HG02981 (cell line): ENCODE measurements at regions not wholly inside any gene's neighbourhood (a gene's known extent, or its start where the extent isn't known, plus 50 kb on each side); places are given as distances from the start of the nearest gene placed in this dataset.

Experiments
- ATAC-seq: cut with Tn5 transposase; IDR thresholded peaks from one replicate; pipeline ENCODE4 v1.9.1; 2021; ENCODE audit warnings: mild to moderate bottlenecking, moderate library complexity; ENCODE audit not compliant: unreplicated experiment

DNA sequence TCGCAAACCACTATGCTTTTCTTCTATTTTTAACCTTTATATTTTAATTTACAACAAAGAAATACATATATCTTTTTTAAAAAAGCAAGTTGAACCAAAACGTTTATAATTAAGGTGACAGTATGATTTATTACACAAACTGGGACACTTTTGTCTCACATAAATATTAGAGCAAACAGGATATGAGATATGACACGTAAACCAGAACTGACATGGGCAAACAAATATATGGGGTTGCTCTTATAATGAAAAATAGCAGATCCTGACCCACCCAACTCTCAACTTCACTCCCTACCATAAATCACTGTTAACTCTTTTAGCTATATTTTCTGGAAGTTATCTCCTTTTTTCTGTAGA, 177.0 kb upstream of the EDNRA start:
- no peak for ATAC-seq

DNA sequence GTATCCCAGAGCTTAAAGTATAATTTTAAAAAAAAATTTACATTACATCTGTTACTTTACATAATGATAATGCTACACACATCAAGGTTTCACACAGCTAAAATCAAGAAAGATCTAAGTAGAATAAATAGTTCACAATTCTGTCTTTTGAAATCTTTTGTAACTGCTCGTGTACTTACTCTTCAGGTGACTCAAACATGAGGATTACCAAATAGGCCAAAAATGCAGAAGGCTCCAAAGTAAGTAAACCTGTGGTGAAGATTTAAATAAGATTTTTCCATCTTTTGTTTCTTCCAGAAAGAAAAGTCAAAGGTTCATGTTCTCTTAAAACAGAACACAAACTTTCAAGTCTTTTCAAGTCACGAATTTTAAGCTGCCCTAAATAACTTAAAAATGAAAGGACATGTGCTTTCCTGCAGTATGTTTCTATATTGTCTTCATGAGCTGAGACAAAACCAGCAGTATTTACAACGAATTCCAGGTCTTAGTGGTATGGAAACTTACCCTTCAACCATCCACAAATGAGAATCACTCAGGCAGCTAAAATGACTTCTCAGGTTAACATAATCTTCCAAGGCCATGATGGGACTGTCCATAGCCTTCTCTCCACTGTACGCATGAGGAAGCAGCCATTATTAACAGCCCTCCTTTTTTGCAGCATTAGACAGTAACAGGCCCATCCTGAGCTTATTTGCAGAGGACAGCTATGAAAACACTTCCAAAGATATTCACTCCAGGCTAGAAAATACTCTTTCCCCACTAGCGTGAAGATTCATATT, 172.8 kb upstream of the EDNRA start:
- ATAC-seq = no peak

DNA sequence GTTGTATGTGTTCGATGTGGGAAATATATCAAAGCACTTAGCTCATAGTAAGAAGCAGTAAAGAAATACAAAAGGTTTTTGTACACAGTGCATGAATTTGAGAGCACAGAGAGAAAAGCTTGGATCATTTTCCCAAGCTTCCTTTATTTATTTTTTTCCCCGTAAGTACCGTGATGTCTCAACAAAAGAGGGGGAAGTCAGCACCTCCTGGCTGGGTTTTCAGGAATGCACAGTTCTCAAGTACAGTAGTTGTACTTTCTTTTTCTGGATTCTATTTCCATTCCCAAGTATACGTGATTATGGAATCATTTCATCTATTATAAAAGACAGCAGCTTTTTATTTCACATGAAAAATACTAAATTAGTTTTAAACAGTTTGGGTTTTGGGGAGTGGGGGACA, 171.5 kb upstream of the EDNRA start:
- no peak for ATAC-seq

DNA sequence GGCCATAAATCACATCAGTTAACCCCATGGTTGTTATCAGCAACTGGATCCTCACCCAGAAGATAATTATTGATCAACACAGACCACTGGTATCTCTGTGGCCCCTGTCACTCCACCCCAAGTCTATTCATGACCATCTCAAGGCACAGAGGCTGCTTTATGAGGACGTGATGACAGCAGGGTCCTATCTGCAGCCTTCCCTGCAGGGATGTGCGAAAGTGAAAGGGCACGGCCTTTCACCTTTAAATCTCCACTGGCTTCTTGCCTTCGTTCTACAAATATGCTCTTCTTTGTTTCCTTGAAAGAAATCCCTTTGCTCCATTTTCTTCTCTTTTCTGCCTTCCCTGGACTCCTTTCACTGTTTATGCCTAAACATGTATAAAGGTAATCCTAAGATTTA, 170.6 kb upstream of the EDNRA start:
- ATAC-seq = no peak

DNA sequence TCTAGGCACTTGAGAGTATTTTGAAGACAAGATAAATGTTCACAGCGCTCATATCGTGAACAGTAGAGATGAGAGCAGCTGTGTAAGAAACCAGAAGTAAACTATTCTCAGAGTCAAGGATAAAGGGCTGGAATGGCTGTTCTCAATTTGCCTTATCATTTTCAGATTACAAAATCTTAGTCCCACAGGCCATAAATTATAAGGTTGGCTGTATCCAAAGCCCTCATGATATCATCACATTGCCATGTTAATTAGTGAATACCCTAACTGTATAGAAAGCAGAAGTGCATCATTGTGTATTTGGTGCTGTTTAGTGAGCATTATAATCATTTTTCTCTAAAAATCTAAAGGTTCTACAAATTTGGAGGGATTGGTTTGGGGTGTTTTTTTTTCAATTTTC, 168.9 kb upstream of the EDNRA start:
- no peak for ATAC-seq

DNA sequence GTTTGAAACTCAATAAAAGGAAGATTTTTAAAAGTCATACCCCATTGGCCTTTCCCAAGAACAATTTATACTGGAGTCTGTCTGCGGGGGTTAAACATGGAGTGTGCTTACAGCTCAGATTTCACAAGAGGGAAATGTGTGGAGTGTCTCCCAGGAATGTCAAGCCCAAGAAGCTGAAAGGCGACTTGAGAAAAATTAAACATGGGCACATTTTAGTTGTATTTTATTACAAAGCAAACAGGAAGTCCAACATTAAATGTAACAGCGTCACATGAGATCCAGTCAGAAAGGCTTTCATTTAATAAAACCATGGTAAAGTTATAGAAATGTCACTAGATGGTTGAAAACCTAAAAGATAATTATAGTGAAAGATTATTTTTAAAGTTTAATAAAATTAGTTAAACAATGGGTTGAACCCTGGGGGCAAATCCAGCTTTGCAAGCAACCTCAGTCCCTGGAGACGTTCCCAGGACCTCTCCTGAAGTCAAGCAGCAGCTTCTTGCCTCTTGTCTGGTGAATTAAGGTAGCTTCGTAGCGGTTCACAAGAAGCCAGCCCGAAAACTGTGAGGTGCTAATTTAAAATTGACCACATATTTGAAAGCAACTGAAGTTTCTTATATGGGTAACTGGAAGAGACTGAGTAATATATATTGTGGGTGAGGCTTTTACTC, 168.4 kb upstream of the EDNRA start:
- ATAC-seq = no peak

DNA sequence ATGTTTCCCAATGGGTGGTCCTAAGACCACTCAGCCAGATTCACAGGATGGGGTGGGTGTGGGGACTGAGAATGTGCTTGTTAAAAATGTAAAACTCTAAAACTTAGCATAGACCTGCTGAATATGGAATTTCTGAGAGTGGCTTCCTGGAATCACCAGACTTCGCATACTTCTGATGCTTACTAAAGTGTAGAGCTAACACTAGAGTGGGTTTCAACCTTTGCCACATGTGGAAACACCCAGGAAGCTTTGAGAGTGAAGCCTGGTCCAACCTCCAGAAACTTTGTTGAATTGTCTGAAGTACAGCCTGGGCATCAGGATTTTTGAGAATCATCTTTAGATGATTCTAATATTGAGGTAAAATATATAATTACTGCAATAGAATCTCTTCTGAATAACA, 167.8 kb upstream of the EDNRA start:
- no peak for ATAC-seq

DNA sequence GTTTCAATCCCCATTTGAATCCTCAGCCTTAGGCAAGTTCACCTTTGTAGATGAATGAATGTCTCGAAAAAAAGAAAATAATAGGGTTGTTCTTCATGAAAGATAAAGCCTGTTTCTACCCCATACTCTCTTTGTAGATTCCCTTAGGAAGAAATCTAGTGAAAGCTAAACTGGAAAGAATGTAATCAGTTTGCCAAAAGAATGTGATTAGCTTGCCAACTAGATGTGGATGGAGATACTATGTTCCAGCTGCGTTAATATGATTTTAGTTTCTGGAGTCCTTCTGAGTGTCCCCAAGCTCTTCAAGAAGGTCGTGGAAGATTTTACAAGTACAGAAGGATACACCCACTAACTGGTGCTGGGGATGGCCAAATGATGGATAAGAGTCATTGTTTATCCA, 162.3 kb upstream of the EDNRA start:
- no peak for ATAC-seq

DNA sequence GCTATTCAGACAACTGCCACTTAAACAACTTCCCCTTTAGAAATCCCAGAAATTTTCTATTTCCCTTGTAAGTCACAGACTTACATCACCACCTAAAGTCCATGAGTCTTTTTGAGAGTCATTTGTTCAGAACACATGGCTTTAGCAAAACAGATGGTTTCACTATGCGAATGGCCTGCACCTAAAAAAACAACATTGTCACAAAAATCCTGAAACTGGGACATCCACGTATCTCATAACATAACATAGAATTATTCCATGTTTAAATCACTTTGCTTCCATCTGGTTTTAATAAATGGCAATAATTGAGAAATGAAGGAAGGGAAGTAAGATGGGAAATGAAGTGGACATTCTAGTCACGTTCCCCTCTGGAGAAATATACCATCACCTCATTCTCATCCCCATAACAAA, 155.3 kb upstream of the EDNRA start:
- no peak for ATAC-seq

DNA sequence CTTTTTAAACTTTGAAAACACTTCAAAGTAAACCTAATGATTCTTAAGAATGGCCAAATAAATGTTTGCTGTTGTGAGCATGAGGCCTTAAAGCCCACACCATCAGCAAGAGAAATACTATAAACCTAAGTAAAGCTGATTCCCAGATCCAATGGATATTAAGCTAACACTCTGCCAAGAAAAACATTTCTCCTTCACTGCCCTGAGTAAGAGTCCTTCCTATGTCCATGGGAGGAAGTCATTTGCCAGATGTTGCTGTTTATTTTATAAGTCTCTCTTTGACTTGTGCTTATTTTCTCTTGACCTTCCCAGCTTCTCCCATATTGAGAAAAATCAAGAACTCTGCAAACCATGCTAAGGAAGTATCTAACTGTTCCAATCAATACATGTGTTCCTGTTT, 154.3 kb upstream of the EDNRA start:
- no peak for ATAC-seq

DNA sequence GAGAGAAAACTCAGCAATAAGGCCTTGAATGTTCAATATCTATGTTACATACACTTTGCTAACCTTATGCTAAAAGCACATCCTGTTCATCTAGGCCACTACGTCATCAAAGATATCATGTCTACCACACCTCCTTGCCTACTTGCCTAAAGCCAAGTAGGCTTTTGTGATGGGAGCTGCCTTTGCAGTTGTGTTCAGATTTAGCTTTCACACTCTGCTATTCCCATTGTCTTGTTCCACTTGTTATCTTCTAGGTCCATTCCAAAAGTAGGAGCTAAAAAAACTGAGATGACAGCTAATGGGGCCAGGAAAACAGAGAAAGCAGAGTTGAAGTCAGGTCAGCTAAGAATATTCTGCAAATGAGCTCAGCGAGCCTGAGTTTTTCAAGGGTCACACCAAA, 153.6 kb upstream of the EDNRA start:
- ATAC-seq = no peak

DNA sequence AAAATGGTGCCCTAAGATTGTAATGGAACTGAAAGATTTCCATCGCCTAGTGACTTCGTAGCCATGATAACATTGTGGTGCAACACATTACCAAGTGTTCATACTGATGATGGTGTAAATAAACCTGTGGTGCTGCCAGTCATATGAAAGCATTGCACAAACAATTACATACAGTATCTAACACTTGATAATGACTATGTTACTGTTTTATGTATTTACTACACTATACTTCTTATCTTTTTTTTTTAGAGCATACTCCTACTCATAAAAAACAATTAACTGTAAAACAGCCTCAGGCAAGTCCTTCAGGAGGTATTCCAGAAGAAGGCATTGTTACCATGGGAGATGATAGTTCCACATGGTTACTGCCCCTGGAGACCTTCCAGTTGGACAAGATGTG, 152.7 kb upstream of the EDNRA start:
- no peak for ATAC-seq

DNA sequence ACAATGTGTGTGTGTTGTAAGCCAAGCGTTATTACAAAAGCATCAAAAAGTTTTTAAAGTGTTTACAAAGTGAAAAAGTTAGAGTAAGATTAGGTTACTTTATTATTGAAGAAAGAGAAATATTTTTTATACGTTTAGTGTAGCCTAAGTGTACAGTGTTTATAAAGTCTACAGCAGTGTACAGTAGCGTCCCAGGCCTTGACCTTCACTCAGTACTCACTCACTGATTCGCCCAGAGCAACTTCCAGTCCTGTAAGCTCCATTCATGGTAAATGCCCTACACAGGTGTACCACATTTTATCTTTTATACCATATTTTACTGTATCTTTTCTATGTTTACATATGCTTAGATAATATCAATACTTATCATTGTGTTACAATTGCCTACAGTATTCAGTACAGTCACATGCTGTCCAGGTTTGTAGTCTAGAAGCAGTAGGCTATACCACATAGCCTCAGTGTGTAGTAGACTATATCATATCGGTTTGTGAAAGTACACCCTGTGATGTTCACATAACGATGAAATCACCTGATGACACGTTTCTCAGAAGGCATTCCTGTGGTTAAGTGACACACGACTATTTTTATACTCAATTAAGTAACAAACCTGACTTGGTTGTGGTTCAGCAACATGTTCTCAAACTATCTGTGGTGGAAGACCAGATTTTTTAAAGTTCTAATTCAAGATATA, 152.0 kb upstream of the EDNRA start:
- no peak for ATAC-seq

DNA sequence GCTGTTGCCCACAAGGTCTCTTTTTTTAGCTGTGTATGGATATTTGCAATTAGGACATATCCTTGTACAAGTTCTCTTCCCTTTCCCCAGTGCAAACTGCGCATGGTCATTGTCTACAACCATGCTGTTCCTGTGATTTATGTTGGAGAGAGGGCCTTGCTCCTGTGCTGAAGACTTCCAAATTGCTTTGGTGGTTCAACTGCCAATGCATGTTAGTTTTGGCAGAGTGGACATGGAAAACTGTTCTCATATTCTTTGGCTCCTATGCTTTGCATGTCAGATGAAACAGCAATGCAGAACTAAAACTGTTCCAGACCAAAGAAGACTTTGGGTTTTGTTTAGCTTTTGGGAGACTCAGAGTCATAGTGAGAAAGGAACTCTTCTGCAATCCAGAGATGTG, 148.8 kb upstream of the EDNRA start:
- ATAC-seq = no peak

DNA sequence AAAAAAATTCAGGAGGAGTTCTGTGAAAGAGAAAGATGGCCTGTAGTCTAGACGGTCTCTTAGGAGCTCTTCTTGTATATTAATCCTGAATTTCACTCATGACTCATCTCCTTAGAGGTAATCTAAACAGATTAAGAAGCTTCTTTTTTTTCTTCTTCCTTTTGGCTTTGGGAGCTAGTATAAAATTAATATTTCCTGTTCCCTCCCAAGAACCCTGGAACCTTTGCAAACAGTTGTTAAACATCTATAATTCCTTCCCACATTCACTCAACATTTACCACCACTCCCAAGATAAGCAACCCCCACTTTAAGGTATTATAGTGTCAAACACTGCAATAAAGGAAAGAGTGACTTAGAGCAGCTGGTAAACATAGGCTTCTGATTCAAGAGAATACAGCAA, 146.4 kb upstream of the EDNRA start:
- ATAC-seq = no peak

DNA sequence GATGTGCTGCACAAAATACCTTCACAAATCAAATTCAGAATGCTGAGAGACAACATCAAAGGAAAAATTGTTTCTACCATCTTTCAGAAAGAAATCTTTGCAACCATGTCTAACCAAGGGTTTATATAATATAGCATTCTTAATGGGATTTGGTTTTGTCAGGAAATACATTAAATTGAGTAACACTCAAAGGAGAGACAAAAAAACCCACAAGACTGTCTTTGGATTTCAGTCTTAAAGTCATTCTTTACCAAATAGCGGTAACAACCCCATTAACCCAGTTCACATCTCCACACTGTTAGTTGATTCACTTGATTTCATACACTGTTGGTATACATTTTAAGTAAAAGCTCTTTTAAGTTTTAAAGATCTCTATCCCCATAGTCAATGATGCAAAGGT, 145.7 kb upstream of the EDNRA start:
- ATAC-seq = no peak

DNA sequence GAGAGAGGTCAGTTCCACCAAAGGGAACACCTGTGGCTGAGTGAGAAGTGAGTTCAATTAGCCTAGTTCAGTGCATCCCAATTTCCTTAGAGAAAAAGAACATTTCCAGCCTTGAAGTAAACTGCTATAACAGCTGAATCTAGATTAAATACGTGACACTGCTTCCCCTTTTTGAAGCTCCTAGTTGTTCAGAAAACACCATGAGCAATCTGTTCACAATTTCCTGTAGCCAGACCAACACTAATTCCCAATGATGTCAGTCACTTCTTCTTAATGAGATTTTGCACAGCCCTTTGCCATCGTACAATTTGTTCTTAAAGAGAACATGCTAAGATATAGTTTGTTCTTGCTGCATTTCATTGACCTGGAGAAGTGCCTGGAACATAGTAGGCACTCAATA, 144.6 kb upstream of the EDNRA start:
- ATAC-seq = no peak

DNA sequence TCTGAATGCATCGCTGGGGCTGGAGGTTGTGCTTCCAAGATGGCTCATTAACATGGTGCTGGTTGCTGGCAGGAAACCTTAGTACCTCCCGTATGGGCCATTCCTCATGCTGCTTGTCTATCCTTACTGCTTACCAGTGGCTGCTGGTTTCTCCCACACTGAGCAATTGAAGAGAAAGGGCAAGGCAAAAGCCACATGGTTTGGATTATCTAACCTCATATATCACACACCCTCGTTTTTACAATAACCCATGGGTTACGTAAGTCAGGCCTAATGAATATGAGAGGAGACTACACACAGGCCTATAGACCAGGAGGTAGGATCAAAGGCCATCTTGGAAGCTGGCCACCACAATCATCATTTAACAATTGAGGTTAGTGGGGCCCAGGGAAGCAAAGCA, 141.8 kb upstream of the EDNRA start:
- ATAC-seq = no peak

DNA sequence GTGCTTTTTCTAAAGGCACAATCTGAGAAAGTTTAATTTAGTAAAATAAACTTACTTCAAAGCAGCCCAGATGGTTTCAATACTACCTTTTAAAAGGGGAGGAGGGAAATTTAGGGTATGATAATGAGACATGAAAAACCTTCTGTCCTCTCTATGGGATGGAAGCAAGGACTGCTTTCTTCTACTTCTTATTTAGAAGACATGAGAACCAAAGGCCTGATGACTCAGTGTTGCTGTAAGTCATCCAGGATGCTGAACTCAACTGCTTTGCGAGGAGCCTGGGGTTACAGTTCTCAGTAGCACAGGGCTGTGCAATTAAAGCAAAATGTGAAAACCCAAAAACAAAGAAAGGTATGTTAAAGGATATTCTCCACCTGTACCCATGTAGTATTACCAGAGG, 140.8 kb upstream of the EDNRA start:
- no peak for ATAC-seq

DNA sequence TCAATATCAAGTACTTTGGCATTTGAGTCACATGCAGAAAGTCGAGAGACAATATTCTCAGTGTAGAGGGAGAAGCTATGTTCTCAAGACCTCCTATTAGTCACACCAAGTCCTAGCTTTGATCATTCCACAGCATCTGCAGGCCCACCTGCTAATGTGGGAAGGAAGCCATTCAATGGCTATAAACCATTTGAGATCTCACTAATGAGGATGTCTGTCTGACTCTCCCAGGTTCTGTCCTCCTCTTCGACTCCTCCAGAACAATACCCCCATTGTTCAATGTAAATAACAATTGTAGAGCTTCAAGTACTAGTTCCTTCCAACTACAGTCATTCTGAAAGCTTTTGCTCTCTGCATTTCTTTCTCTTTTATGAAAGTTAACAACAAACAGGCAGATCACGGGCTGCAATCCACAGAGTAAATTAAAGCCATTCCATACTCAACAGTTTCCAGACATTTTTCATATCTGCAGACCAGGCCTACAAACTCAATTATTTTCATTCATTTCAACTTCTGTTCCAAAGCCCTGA, 140.2 kb upstream of the EDNRA start:
- ATAC-seq = no peak

DNA sequence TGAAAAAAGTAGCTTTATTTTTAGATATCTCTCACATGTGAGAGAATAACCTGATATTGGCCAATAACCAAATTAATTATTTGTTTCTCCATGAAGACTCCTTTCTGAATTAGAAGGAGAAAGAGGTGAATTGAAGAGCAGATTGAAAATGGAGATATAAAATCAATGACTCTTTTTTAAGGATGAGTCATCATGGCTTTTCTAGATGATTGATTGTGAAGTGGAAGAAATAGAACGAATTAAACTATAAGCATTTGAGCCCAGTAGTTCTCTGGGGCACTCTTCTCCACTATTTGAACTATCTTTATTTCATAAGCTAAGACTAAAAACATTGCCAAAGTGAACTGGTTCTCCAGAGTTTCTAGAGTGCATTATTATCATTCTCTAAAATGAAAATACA, 137.2 kb upstream of the EDNRA start:
- no peak for ATAC-seq

DNA sequence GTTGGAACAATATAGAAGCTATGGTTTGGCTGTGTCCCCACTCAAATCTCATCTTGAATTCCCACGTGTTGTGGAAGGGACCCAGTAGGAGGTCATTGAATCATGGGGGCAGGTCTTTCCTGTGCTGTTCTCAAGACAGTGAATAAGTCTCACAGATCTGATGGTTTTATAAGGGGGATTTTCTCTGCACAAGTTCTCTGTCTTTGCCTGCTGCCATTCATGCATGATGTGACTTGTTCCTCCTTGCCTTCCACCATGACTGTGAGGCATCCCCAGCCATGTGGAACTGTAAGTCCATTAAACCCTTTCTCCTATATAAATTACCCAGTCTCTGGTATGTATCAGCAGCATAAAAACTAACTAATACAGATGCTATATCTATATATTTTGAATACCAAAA, 135.2 kb upstream of the EDNRA start:
- no peak for ATAC-seq
